Mammary epithelial cell (primary cell): ENCODE measurements at regions not wholly inside any gene's neighbourhood (a gene's known extent, or its start where the extent isn't known, plus 50 kb on each side); places are given as distances from the start of the nearest gene placed in this dataset.

Experiments used
- EZH2 ChIP-seq: IDR thresholded peaks from 2 replicates; pipeline ENCODE4 v1.6.1; 2012; ENCODE audit warnings: low read length, inconsistent platforms, borderline replicate concordance
- TF ChIP-seq, protein P1 (sequence below), 2 donors: IDR thresholded peaks in 1 of 2; conservative IDR thresholded peaks in 1 of 2; 2 replicates each; pipeline ENCODE4 v1.5.1; 2011 to 2012; ENCODE audit warnings: inconsistent platforms in 2 of 2, low read length in 2 of 2, mild to moderate bottlenecking in 2 of 2, control low read depth in 1 of 2, low read depth in 1 of 2; ENCODE audit not compliant: insufficient read depth in 1 of 2; ENCODE audit errors: extremely low read depth in 1 of 2

DNA sequence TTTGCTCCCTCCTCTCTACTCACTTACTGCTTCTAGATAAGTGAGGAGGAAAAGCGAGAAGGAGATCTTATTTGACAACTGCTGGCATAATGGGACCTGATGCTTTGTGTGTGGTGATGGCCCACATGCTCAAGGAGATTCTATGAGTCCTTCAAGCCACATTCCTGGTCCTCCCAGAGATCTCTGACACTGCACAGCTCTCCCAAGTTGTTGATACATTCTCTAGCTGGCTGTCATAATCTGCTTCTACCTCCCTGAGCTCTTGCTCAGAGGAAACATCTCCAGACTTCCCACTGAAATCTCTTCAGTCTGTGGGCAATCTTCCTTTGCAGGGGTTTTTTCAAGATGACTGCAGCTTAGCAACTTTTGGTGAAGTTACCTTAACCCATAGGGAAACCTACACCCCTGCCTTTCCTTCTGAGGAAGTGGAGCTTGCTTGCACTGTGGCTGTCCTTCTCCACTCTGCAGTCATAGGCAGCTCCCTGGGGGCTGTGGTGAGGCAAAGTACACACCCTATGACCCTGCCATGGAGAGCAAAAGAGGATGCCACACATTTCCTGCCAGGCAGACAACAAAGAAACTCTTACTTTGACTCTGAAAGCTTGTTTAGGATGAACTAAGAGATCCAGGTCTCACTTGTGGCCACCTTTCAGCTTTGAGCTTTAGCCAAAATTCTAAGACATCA is 163.8 kb downstream of the TMEM38B start:
- TF ChIP-seq, protein P1, sequence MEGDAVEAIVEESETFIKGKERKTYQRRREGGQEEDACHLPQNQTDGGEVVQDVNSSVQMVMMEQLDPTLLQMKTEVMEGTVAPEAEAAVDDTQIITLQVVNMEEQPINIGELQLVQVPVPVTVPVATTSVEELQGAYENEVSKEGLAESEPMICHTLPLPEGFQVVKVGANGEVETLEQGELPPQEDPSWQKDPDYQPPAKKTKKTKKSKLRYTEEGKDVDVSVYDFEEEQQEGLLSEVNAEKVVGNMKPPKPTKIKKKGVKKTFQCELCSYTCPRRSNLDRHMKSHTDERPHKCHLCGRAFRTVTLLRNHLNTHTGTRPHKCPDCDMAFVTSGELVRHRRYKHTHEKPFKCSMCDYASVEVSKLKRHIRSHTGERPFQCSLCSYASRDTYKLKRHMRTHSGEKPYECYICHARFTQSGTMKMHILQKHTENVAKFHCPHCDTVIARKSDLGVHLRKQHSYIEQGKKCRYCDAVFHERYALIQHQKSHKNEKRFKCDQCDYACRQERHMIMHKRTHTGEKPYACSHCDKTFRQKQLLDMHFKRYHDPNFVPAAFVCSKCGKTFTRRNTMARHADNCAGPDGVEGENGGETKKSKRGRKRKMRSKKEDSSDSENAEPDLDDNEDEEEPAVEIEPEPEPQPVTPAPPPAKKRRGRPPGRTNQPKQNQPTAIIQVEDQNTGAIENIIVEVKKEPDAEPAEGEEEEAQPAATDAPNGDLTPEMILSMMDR (conservative IDR thresholded peaks at IDR 0.05 in 1 of 2, IDR thresholded peaks at IDR 0.05 in 1 of 2; ENCODE audit: extremely low read depth in 1 of 2, insufficient read depth in 1 of 2, low read depth in 1 of 2, low read length in 2 of 2) = no peak
- TF ChIP-seq EZH2 = no peak
